ENCODE measurements at regions not wholly inside any gene's neighbourhood (a gene's known extent, or its start where the extent isn't known, plus 50 kb on each side); places are given as distances from the start of the nearest gene placed in this dataset.
"Not testable (repeated sequence)": the region's sequence is repeated elsewhere in the genome, so short reads cannot be mapped to it uniquely, and the experiment has no call there.

DNA sequence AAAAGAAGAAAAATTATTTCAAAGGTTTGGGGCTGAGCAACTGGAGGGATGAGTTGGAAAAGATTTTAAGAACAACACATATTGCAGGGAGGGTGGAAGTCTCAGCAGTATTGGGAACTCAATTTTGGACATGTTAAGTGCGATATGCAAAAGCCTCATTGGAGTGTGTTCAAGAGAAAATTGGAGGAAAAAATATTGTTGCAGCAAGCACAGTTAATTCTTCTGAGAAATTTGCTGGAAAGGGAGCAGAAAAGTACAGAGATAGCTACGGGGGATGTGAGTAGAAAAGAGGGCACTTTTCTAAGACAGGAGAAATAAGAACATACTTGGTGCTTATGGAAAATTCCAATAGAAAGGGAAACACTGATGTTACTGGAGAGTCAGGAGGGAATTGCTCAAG is 59.8 kb upstream of the MAGI2 start:
- no peak for DNase-seq (ENCODE audit: extremely low read depth in 1 of 2, low read depth in 1 of 2)

DNA sequence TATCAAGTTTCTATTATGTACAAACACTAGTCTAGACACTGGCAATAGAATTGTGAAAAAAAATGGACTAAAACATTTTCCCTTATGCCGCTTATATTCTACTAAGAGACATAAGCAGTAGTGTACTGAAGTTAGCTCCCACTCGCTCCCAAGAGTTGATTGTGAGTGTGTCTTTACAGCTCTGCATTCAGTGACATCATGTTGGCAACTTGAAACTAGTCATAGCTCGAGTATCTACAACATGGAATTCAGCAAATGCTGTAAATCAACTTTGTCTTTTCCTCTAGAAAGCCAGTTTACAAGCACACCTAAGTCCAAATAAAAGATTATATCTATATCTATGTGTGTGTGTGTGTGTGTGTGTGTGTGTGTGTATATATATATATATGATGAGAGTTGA is 58.8 kb upstream of the MAGI2 start:
- no peak for DNase-seq (ENCODE audit: extremely low read depth in 1 of 2, low read depth in 1 of 2)

DNA sequence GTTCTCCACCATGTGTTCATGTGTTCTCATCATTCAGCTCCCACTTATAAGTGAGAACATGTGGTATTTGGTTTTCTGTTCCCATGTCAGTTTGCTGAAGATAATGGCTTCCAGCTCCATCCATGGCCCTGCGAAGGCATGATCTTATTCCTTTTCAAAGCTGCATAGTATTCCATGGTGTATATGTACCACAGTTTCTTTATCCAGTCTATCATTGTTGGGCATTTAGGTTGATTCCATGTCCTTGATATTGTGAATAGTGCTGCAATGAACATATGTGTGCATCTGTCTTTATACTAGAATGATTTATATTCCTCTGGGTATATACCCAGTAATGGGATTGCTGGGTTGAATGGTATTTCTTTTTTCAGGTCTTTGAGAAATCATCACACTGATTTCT is 57.6 kb upstream of the MAGI2 start:
- not testable (repeated sequence) for DNase-seq (ENCODE audit: extremely low read depth in 1 of 2, low read depth in 1 of 2)

DNA sequence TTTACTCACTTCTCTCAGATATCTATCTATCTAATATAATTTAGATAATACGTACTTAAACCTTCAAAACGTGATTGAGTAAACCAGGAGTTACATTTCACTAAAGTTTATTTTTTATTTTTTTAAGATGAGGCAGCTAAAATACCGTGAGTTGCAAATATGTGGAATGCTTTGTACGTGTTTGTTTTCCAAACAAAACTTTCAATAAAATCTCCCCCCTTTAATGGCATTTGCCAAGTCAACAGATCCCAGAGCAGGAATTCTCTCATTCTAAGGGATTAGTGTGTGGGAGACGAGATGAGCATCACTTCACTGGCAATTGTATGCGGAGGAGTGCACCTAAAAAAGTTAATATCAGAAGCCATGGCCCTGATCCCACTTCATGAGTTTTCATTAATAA is 53.7 kb upstream of the MAGI2 start:
- no peak for DNase-seq (ENCODE audit: extremely low read depth in 1 of 2, low read depth in 1 of 2)

DNA sequence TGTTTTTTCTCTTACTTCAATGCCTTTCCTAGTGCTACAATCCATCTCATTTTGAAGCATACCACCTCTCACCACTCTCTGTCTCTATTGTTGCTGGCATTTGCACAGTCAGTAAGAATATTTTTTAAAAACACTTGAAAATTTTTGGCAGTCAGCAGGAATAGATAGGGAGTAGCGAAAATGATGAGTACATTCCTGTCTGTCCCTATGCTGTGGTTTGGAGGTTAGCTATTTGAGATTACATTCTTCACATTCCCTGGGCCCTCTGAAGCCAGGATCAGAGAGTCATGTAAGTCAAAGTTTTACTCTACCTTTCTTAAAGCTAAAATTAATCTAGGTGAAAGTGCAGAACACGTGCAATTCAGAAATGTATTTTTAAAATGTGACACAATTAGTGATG is 53.0 kb upstream of the MAGI2 start:
- DNase-seq (ENCODE audit: extremely low read depth in 1 of 2, low read depth in 1 of 2) = no peak

DNA sequence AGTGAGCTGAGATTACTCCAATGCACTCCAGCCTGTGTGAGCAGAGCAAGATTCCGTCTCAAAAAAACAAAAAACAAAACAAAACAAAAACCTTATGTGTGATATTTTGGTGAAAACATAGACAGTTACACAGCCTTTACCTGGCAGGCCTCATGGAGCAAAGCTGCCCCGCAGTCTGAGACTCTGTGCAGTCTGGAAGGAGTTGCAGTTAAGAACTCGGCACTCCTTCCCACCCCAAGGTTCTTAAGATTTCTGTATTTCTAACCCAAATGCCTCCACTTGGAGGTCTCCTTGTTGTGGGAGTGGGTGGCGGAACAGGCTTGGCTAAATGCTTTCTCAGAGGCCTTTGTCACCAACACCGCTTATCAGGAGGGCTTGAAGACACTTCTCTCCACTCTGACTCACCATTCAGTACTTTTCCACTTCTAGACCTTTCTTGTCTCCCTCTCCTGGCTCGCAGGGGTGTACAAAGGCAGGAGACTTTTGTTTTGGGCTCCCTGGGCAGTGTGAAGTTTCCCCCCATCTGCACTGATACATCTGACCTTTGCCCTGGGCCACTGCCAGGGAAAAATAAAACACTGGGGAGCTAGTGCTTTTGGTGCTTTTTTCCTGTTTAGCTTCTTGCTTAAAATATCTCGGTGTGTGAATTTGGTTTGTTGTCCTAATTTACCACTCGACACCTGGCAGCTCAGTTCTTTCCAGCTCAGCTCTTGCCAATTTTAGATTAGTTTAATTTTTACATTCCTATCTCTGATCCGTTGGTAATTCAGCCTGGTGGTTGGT is 51.3 kb upstream of the MAGI2 start:
- DNase-seq (ENCODE audit: extremely low read depth in 1 of 2, low read depth in 1 of 2) = no peak
